ENCODE measurements at regions not wholly inside any gene's neighbourhood (a gene's known extent, or its start where the extent isn't known, plus 50 kb on each side); places are given as distances from the start of the nearest gene placed in this dataset.

GRCh38 chr11:37642296-37642695 is 1044.3 kb upstream of the RAG2 start:
- Histone ChIP-seq H3K4me1 (ENCODE audit: insufficient read depth, low read length) (no peaks in the 10 kb centered on the region), H2AFZ (ENCODE audit: low read depth, low read length) (no peak overlapping the region), H4K20me1 (ENCODE audit: insufficient read depth, low read length) (no peaks in the 10 kb centered on the region), H3K36me3 (ENCODE audit: insufficient read depth, low read length) (no peaks in the 10 kb centered on the region), H3K9me3 (ENCODE audit: insufficient read depth, low read depth, low read length) (no peaks in the 10 kb centered on the region), H3K4me2 (ENCODE audit: low read length) (no peak overlapping the region), H3K27me3 (ENCODE audit: insufficient read depth, low read length) (no peaks in the 10 kb centered on the region), H3K4me3 (ENCODE audit: insufficient read depth, low read depth, low read length) (no peak overlapping the region), H3K27ac (ENCODE audit: low read depth, low read length) (no peak overlapping the region), H3K79me2 (ENCODE audit: insufficient read depth, low read length) (no peaks in the 10 kb centered on the region), H3K9ac (ENCODE audit: low read length) (no peak overlapping the region)
- no peaks in the 10 kb centered on the region for H3K9me3 Mint-ChIP-seq (ENCODE audit: unreplicated experiment)
- H3K4me1 Mint-ChIP-seq (ENCODE audit: low read depth, unreplicated experiment), result no peaks in the 10 kb centered on the region
- no peak overlapping the region for H3K4me3 Mint-ChIP-seq (ENCODE audit: unreplicated experiment)
- no peaks in the 10 kb centered on the region for H3K36me3 Mint-ChIP-seq (ENCODE audit: low read depth, unreplicated experiment)
- DNase-seq (ENCODE audit: low read depth) (no peak), FAIRE-seq (no peak)
- H3K27ac Mint-ChIP-seq (ENCODE audit: unreplicated experiment), result no peak overlapping the region
- no peaks in the 10 kb centered on the region for H3K27me3 Mint-ChIP-seq (ENCODE audit: low read depth, unreplicated experiment)
- TF ChIP-seq EZH2 (IDR thresholded peaks at IDR 0.05; ENCODE audit: insufficient read depth, low read length) (no peak), CTCF (IDR thresholded peaks at IDR 0.05; ENCODE audit: insufficient read depth, low read depth, low read length) (no peak)

GRCh38 chr11:37632748-37633147 is 1034.7 kb upstream of the RAG2 start:
- no peak for TF ChIP-seq CTCF (IDR thresholded peaks at IDR 0.05; ENCODE audit: insufficient read depth, low read depth, low read length)
- Histone ChIP-seq H2AFZ (ENCODE audit: low read depth, low read length) (no peak overlapping the region), H3K36me3 (ENCODE audit: insufficient read depth, low read length) (no peaks in the 10 kb centered on the region), H3K4me2 (ENCODE audit: low read length) (no peak overlapping the region), H4K20me1 (ENCODE audit: insufficient read depth, low read length) (no peaks in the 10 kb centered on the region), H3K27ac (ENCODE audit: low read depth, low read length) (no peak overlapping the region), H3K9ac (ENCODE audit: low read length) (no peak overlapping the region), H3K79me2 (ENCODE audit: insufficient read depth, low read length) (no peaks in the 10 kb centered on the region), H3K4me3 (ENCODE audit: insufficient read depth, low read depth, low read length) (no peak overlapping the region), H3K27me3 (ENCODE audit: insufficient read depth, low read length) (no peaks in the 10 kb centered on the region), H3K4me1 (ENCODE audit: insufficient read depth, low read length) (no peaks in the 10 kb centered on the region), H3K9me3 (ENCODE audit: insufficient read depth, low read depth, low read length) (no peaks in the 10 kb centered on the region)
- Mint-ChIP-seq H3K27me3 (ENCODE audit: low read depth, unreplicated experiment) (no peaks in the 10 kb centered on the region), H3K4me1 (ENCODE audit: low read depth, unreplicated experiment) (no peaks in the 10 kb centered on the region), H3K36me3 (ENCODE audit: low read depth, unreplicated experiment) (no peaks in the 10 kb centered on the region), H3K9me3 (ENCODE audit: unreplicated experiment) (no peaks in the 10 kb centered on the region), H3K27ac (ENCODE audit: unreplicated experiment) (no peak overlapping the region), H3K4me3 (ENCODE audit: unreplicated experiment) (no peak overlapping the region)
- DNase-seq (ENCODE audit: low read depth) (no peak), FAIRE-seq (no peak)

- no peak overlapping the region for H3K4me2 ChIP-seq (ENCODE audit: low read length)
- Mint-ChIP-seq H3K27me3 (ENCODE audit: low read depth, unreplicated experiment) (no peaks in the 10 kb centered on the region), H3K4me1 (ENCODE audit: low read depth, unreplicated experiment) (no peaks in the 10 kb centered on the region), H3K9me3 (ENCODE audit: unreplicated experiment) (no peaks in the 10 kb centered on the region), H3K27ac (ENCODE audit: unreplicated experiment) (no peak overlapping the region), H3K36me3 (ENCODE audit: low read depth, unreplicated experiment) (no peaks in the 10 kb centered on the region), H3K4me3 (ENCODE audit: unreplicated experiment) (no peak overlapping the region)
- H3K4me1 ChIP-seq (ENCODE audit: insufficient read depth, low read length), result no peaks in the 10 kb centered on the region
- no peak overlapping the region for H3K9ac ChIP-seq (ENCODE audit: low read length)
- no peaks in the 10 kb centered on the region for H3K9me3 ChIP-seq (ENCODE audit: insufficient read depth, low read depth, low read length)
- no peaks in the 10 kb centered on the region for H3K27me3 ChIP-seq (ENCODE audit: insufficient read depth, low read length)
- H3K79me2 ChIP-seq (ENCODE audit: insufficient read depth, low read length), result no peaks in the 10 kb centered on the region
- H2AFZ ChIP-seq (ENCODE audit: low read depth, low read length), result no peak overlapping the region
- no peak overlapping the region for H3K4me3 ChIP-seq (ENCODE audit: insufficient read depth, low read depth, low read length)
- TF ChIP-seq CTCF (IDR thresholded peaks at IDR 0.05; ENCODE audit: insufficient read depth, low read depth, low read length) (no peak), EZH2 (IDR thresholded peaks at IDR 0.05; ENCODE audit: insufficient read depth, low read length) (no peak)
- no peak for DNase-seq (ENCODE audit: low read depth)
- no peak overlapping the region for H3K27ac ChIP-seq (ENCODE audit: low read depth, low read length)
- no peak for FAIRE-seq
- H3K36me3 ChIP-seq (ENCODE audit: insufficient read depth, low read length), result no peaks in the 10 kb centered on the region
- H4K20me1 ChIP-seq (ENCODE audit: insufficient read depth, low read length), result no peaks in the 10 kb centered on the region
Observed at GRCh38 chr11:37630866-37631265, 1032.8 kb upstream of the RAG2 start.
